ENCODE measurements at regions not wholly inside any gene's neighbourhood (a gene's known extent, or its start where the extent isn't known, plus 50 kb on each side); places are given as distances from the start of the nearest gene placed in this dataset.

- no peak for DNase-seq
Measured at GRCh38 chr13:109509154-109509900, 277.1 kb downstream of the IRS2 start.

- no peak for DNase-seq
Measured at GRCh38 chr13:109500146-109500773, 286.1 kb downstream of the IRS2 start.

- DNase-seq = no peak
Measured at GRCh38 chr13:109497917-109498316, 288.5 kb downstream of the IRS2 start.

GRCh38 chr13:109496216-109496615 lies 290.2 kb downstream of the IRS2 start:
- no peak for DNase-seq

GRCh38 chr13:109494925-109495369 lies 291.4 kb downstream of the IRS2 start:
- DNase-seq = no peak

GRCh38 chr13:109485136-109485794 lies 301.1 kb downstream of the IRS2 start:
- DNase-seq = no peak

- DNase-seq = no peak
Measured at GRCh38 chr13:109483284-109483683, 303.1 kb downstream of the IRS2 start.

GRCh38 chr13:109481040-109481439 lies 305.3 kb downstream of the IRS2 start:
- DNase-seq = no peak

GRCh38 chr13:109480011-109480955 lies 306.1 kb downstream of the IRS2 start:
- DNase-seq = no peak

GRCh38 chr13:109479534-109479933 lies 306.8 kb downstream of the IRS2 start:
- no peak for DNase-seq

- no peak for DNase-seq
Measured at GRCh38 chr13:109476001-109476400, 310.4 kb downstream of the IRS2 start.

GRCh38 chr13:109468123-109468522 lies 318.3 kb downstream of the IRS2 start:
- no peak for DNase-seq

- no peak for DNase-seq
Measured at GRCh38 chr13:109465148-109465547, 321.2 kb downstream of the IRS2 start.

GRCh38 chr13:109454167-109454917 lies 332.0 kb downstream of the IRS2 start:
- DNase-seq = no peak

GRCh38 chr13:109451726-109452125 lies 334.7 kb downstream of the IRS2 start:
- DNase-seq = no peak

GRCh38 chr13:109448629-109449028 lies 337.8 kb downstream of the IRS2 start:
- no peak for DNase-seq

GRCh38 chr13:109447667-109448066 lies 338.7 kb downstream of the IRS2 start:
- no peak for DNase-seq

GRCh38 chr13:109440320-109440719 lies 346.1 kb downstream of the IRS2 start:
- DNase-seq = no peak

- no peak for DNase-seq
Measured at GRCh38 chr13:109439813-109440212, 346.6 kb downstream of the IRS2 start.

- no peak for DNase-seq
Measured at GRCh38 chr13:109436841-109437240, 349.5 kb downstream of the IRS2 start.

- no peak for DNase-seq
Measured at GRCh38 chr13:109436055-109436622, 350.2 kb downstream of the IRS2 start.

GRCh38 chr13:109431217-109431616 lies 355.2 kb downstream of the IRS2 start:
- DNase-seq = no peak

Data from SW 1271 (cell line).